ENCODE measurements at regions not wholly inside any gene's neighbourhood (a gene's known extent, or its start where the extent isn't known, plus 50 kb on each side); places are given as distances from the start of the nearest gene placed in this dataset.

GRCh38 chr3:124398594-124398993, 331.7 kb upstream of the UMPS start:
- no peak for DNase-seq (ENCODE audit: extremely low read depth, low read depth)
- TF ChIP-seq CTCF (IDR thresholded peaks at IDR 0.05; ENCODE audit: low read depth, low read length): no peak

GRCh38 chr3:124401843-124402242, 328.4 kb upstream of the UMPS start:
- no peak for DNase-seq (ENCODE audit: extremely low read depth, low read depth)
- TF ChIP-seq CTCF (IDR thresholded peaks at IDR 0.05; ENCODE audit: low read depth, low read length): no peak

- no peak for DNase-seq (ENCODE audit: extremely low read depth, low read depth)
Measured at GRCh38 chr3:124402791-124403190, 327.5 kb upstream of the UMPS start.

DNA sequence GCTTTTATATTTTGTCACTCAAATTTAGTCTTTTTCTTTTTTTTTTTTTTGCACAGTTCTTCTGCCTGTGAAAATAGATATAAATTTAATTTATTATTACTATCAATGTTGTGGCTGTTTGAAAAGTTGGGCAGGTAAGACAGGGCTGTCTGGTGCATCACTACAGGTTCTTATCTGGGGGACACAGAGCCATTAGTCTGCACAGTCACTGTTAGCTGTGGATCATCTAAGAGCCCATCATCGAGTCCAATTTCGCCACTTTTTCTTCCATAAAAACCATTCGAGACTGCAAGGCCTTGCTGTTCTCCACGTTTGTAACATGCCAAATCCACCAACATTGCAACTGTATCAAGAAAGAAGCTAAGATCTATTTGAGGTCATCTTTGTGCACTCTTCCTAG, 325.6 kb upstream of the UMPS start:
- no peak for TF ChIP-seq CTCF (IDR thresholded peaks at IDR 0.05; ENCODE audit: low read depth, low read length)
- no peak for DNase-seq (ENCODE audit: extremely low read depth, low read depth)

More at GRCh38 chr3:124402791-124403190, 327.5 kb upstream of the UMPS start:
- no peak for TF ChIP-seq CTCF (IDR thresholded peaks at IDR 0.05; ENCODE audit: low read depth, low read length)

DNA sequence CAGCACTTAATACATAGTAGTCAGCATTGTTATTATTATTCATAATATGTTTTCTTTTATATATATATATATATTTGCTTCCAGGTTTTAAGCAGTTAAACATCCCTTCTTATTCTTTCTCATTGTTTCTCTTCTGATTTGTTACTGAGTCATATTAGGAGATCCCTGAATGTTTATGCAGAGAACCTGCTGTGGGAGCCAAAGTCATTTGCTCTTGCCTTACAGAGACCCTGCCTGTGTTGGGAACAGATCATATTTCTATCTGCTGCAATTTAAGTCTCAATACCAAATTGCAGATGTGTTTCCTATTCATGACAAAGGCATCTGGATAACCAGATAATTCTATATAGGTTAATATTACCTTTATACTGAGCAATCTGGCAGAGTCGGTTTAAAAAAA, 323.0 kb upstream of the UMPS start:
- no peak for DNase-seq (ENCODE audit: extremely low read depth, low read depth)
- TF ChIP-seq CTCF (IDR thresholded peaks at IDR 0.05; ENCODE audit: low read depth, low read length): no peak

- no peak for TF ChIP-seq CTCF (IDR thresholded peaks at IDR 0.05; ENCODE audit: low read depth, low read length)
- DNase-seq (ENCODE audit: extremely low read depth, low read depth): no peak
Measured at GRCh38 chr3:124409650-124410275, 320.5 kb upstream of the UMPS start.

- TF ChIP-seq CTCF (IDR thresholded peaks at IDR 0.05; ENCODE audit: low read depth, low read length): no peak
- no peak for DNase-seq (ENCODE audit: extremely low read depth, low read depth)
Measured at GRCh38 chr3:124410471-124410870, 319.8 kb upstream of the UMPS start.
